ENCODE measurements at regions not wholly inside any gene's neighbourhood (a gene's known extent, or its start where the extent isn't known, plus 50 kb on each side); places are given as distances from the start of the nearest gene placed in this dataset.
"Not testable (repeated sequence)": the region's sequence is repeated elsewhere in the genome, so short reads cannot be mapped to it uniquely, and the experiment has no call there.

DNA sequence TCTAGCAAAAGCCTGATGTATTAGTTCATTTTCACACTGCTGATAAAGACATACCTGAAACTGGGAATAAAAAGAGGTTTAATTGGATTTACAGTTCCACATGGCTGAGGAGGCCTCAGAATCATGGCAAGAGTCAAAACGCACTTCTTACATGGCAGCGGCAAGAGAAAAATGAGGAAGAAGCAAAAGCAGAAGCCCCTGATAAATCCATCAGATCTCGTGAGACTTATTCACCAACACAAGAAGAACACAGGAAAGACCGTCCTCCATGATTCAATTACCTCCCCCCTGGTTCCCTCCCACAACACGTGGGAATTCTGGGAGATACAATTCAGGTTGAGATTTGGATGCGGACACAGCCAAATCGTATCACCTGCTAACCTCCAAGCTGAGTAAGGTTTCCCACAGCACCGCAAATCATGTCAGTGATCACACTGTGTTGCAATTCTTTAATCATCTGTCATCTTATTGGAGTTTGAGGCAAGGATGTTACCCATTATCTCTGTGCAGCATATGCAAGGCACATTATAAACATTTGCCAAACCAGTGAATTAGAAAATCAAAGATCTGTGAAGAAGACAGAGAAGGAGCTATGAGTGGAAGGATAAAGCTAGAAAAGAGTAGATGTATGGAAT lies 128.5 kb downstream of the ZNF281 start:
- no peak for DNase-seq

DNA sequence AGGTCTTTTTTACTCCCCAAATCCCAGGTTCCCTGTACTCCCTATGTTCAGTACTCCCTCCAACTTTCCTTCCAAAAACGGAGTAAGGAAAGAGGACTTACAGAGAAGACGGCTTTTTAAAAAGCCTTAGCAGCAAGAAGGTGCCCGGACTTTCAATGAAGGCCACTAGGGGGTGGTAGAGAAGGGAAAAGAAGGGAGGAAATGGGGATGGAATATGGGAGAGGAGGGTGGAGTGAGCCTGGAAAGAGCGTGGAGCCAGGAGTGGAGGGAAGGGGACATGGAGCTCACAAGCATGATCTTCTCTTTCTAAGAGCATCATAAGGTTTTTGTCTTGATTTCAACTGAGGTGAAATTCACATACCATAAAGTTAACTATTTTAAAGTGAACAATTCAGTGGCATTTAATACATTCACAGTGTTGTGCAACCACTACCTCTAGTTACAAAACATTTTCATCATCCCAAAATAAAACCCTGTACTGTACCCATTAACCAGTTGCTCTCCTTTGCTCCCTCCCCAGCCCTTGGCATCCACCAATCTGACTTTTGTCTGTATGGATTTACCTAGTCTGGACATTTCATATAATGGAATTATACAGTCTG lies 129.9 kb downstream of the ZNF281 start:
- peak; percentile 70 for DNase-seq

DNA sequence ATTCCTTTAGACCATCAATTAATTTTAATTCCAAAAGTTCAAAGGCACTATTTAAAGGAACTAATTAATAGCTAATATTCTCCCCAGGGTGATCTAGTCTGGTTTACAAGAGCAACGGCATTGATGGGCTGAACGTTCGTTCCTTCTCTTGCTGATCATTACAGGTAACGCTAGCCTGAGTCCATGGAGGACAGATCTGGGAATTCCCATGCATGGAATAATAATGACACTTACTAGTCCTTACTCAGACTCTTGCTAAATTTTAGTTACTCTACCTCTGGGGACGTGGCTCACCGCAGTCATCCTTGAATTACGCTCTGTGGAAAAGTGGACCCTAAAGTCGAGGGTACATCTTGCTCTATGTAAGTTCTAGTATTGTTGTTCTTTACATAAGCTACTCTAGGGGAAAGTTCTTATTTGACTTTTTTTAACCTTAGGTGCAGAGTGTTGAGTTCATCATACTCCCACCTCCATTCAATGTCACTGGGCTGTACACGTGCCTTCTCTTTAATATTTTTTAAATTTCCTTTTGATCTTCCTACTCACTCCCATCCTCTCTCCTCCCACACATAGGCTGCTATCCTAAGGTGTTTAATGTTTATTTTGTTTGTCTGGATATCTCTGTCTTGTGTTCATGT lies 133.9 kb downstream of the ZNF281 start:
- DNase-seq, result no peak

DNA sequence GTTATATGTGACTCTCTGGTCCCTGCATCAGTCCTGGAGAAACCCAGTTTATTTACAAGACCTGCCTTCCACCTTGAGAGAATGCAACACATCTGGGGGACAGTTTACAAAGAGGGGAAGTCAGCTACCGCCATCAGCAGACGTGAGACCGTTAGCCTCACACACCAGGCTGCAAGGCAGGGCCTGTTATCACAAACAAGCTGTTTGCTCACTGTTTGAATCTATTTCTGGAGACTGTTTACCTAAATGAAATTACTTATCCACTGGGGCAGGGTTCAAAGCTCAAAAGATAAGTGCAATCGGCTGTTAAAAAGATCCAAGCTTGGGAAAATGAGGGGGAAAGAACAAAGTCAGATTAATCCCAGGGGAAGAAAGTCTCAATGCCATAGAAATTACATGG lies 134.4 kb downstream of the ZNF281 start:
- DNase-seq, result no peak

DNA sequence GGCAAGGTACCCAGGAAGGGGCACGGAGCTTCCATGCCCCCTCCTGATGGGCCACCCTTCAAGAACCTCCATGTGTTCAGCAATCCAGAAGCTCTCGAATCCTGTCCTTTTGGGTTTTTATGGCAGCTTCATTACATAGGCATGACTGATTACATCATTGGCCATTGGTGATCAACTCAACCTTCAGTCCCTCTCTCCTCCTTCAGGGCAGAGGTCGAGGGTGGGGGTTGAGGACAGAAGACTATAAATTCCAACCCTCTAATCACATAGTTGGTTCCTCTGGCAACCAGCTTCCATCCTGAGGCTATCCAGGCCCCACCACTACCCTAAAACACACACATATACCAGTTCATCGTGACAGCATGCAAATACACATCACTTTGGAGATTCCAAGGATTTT lies 135.7 kb downstream of the ZNF281 start:
- DNase-seq, result peak; percentile 74

DNA sequence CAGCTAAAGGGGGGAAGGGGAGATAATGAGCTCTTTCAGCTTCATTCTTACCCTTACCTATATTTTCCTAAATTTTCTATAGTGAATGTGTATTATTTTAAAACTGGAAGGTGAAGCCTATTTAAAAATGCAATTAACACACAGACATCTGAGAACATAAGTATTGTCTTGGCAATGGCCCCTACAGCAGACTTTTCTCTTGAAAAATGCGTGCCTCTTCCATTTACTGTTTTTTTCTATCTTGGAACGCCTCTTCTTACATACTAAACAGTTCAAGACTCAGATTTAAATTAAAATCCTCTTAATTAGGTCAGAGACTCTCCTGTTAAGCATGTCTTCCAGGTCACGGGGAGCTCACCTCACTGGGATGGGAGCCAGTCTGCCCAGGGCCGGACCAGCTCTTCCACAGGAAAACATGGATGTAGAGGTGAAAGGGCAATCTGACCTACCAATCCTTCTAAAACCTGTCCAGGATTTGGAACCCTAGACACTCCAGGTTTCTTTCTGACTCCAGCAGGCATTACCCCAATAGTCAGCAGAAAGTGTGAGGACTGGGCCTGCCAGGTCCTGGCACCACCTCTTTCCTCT lies 137.3 kb downstream of the ZNF281 start:
- no peak for DNase-seq

DNA sequence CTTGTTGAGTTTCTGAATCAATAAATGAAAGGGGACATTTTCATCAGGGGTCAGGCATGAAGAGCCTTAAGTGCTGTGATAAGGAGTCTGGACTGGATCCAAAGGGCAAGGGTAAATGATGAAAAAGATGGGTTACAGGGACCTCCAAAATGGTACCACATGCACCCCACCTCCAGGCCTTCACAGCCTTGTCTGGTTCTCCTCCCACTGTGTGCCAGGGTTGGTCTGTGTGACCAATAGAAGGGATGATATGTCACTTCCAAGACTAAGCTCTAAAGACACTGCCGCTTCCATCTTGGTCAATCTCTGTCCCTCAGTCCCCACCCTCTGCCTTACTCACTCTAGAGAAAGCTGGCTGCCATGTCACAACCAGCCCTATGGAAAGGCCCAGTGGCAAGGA lies 140.6 kb downstream of the ZNF281 start:
- DNase-seq, result no peak

DNA sequence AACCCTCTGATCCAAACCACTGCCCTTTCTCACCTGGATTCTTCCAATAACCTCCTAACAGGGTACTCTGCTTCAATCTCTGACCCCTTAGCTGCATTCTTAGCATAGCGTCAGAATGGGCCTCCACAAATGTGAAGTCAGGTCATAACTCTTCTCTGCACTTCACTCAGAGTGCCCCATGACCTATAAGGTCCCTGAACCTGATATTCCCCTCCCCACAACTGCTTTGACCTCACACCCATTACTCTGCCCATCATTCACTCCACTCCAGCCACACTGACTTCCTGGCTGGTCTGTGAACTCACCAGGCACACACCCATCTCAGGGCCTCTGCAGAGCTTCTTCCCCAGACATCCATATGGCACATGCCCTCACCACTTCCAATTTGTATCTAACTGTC lies 141.9 kb downstream of the ZNF281 start:
- no peak for DNase-seq

DNA sequence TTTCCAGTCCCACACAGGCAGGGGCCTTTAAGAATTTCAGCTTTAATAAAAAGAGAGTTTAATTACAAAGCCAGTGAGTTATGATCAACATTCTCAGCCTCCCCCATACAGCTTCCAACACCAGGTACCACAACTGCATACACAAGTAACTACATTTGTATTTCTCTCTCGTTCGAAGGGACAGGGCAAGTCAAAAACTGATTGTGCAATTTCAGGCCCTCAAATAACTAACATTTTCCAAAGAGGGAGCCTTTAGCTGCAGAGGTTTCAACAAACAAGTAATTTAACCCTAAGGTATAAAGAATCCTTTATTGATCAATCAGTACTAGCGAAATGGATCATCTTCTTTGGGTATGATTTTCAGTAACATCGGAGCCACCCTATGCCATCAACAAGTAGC lies 142.4 kb downstream of the ZNF281 start:
- DNase-seq, result no peak

DNA sequence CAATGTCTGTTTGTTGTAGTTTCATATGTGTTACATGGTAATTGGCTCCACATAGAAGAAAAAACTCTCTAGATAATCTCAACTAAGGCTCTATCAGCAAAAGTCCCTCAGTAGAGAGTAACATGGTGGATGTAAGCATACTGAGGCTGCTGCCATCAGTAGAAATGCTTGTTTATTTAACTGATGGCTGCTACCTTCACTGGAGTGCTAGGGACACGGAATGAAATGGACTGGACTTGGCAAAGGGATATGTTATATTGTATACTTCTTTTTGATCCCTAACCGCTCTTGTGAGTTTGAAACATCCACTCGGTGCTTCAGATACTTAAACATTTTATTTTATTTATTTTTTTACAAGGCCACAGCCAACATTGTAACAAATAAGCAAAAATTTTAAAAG lies 143.0 kb downstream of the ZNF281 start:
- DNase-seq, result no peak

DNA sequence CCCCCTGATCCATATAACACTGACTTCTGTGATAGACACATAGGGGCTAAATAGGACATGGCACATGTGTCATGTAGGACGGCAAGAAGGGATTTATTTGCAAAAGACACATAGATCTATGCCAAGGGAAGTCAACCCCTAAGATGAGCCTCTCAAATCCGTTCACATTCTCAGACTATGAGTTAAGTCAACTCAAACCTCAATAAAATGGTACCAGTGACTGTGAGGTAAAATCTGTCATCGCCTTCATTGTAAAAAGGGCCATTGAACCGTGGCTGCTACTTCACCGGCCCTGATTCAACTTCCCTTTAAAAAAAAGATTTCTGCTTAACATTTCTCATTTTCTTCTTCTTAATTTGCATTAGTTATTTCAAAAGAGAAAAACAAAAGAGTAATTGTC lies 144.0 kb downstream of the ZNF281 start:
- DNase-seq, result no peak

DNA sequence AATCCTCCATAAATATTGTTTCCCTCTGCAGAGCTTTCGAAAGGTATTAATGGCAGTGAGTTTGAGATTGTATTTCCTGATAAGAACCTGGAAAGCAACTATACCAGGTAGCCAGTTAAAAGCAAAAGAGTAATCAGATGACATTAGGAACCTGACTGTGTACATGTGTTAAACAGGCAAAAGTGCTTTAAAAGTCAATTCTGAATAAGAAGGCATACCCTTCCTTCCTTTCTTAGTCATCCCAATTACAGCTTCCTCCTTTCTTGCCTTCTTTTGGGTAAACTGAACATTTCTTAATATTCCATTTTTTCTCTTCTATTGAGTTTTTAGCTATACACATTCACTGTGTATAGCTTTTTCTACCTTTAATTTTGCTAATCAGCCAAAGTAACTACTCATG lies 144.7 kb downstream of the ZNF281 start:
- no peak for DNase-seq

DNA sequence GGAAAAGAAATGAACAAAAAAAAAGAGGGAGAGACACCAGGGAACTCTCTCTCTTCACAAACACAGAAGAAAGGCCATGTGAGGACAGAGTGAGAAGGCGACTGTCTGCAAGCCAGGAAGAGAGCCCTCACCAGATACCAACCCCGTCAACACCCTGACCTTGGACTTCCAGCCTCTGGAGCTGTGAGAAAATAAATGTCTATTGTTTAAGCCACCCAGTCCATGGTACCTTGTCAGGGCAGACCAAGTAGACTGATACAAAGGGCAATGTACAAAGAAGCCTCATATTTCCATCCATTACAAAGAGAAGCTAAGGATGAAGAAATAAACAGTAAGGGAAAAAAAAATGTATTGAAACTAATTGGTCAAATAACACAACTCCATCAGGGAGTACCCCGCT lies 146.6 kb downstream of the ZNF281 start:
- no peak for DNase-seq

DNA sequence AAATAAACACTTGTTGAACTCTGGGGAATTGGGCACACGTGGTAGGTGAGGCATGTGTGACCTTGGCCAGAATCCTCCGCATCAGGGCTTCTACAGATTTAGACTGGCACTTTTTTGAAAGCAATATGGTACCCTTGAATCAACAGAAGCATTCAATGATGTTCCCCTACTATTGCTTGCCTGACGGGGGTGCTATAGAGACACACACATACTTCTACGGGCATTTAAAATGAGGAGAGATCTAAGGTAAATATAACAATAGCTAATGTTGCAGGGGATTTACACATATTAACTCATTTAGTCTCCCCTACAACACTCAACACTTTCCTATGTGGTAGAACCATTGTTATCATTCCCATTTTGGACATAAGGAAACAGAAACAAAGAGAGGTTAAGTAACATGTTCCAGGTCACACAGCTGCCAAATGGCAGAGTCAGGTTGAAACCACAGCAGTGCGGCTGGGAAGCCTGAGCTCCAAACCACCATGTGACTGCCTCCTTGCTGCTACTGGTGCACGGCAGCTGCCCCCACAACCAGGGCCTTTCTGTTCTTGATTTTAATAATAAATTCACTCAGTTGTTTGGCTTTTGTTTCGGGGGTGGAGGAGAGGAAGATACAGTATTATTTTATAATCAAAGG lies 147.4 kb downstream of the ZNF281 start:
- DNase-seq, result no peak

DNA sequence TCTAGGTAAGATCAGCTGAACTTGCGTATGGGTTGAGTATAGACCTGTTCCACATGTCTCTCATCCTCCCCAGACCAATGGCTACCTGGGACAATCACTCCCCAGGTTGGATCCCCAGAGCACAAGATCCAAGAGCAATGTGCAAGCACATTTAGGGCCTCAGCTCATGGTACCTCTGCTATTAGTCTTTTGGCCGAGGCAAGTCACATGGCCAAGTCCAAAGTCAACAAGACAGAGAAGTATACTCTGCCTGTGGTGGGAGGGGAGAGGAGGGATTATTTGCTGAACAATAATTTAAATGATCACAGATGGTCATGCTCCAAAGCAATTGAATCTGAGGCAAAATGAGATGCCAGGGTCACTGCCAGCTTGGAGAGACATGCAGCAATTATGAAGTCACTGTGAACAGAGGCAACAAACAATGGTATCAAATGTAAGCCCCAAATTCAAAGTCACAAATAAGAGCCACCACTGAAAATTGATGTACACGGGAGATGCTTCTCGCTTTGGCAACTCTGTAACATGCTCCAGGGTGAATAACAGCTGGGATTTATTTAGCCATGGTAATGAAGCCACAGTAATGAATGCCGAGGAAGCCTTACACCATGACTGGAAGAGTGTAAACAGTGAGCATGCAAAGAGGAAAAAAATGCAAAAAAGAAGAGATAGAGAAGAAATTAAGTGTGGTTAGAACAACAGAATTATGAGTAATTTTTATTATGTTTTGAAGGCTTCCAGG lies 149.1 kb downstream of the ZNF281 start:
- no peak for DNase-seq

DNA sequence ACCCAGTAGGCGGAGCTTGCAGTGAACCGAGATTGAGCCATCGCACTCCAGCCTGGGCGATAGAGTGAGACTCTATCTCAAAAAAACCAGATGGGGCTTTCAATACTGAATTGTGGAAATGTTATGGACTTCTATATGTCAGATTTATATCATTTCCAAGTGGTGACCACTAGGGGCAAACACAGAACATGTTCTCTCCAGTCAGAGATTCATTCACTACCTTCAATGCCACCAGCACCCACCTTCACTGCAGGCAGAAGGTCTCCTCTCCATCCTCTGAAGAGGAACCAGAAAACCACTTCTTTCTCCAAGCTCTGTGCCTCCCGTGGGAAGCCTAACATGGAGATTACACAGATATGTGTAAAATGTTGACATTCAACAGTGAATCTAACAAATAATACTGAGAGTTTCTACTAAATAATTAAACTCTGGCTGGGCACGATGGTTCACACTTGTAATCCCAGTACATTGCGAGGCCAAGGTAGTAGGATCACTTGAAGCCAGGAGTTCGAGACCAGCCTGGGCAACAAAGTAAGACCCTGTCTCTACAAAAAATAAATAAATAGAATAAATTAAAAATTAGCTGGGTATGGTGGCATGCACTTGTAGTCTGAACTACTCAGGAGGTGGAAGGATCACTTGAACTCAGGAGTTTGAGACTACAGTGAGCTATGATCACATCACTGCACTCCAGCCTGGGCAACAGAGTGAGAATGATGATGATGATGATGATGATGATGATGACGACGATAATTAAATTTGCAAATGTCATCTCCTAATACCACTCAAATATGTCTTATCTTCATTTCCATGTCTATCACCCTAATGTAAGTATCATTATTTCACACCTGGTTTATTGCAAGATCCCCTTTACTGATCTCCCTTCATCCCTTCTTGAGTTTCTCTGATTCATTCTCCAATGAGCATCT lies 151.1 kb downstream of the ZNF281 start:
- no peak for DNase-seq

DNA sequence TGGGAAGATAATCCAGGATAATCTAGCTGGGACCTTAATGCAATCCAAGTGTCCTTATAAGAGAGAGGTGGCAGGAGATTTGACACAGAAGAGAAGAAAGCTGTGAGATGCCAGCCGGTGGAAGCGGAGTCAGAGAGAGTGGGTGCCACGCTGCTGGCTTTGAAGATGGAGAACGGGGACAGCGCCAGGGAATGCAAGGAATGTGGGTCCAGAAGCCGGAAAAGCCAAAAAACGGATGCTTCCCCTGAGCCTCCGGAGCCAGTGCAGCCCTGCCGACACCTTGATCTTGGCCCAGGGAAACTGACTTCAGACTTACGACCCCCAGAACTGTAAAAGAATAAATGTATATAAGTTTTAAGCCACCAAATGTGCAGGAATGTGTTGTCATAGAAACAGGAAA lies 152.6 kb downstream of the ZNF281 start:
- no peak for DNase-seq

DNA sequence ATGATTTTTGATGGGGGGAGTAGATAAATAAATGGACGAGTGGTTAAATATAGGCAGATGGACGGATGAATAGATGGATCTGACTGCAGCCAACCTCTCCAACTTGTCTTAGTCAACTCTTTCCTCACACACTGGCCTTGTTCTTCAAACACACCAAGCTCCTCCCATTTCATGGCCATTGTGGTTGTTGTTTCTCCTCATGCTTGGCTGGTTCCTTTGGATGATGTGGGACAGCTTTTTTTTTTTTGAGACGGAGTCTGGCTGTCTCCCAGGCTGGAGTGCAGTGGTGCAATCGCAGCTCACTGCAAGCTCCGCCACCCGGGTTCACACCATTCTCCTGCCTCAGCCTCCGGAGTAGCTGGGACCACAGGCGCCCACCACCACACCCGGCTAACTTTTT lies 155.2 kb downstream of the ZNF281 start:
- DNase-seq, result not testable (repeated sequence)

DNA sequence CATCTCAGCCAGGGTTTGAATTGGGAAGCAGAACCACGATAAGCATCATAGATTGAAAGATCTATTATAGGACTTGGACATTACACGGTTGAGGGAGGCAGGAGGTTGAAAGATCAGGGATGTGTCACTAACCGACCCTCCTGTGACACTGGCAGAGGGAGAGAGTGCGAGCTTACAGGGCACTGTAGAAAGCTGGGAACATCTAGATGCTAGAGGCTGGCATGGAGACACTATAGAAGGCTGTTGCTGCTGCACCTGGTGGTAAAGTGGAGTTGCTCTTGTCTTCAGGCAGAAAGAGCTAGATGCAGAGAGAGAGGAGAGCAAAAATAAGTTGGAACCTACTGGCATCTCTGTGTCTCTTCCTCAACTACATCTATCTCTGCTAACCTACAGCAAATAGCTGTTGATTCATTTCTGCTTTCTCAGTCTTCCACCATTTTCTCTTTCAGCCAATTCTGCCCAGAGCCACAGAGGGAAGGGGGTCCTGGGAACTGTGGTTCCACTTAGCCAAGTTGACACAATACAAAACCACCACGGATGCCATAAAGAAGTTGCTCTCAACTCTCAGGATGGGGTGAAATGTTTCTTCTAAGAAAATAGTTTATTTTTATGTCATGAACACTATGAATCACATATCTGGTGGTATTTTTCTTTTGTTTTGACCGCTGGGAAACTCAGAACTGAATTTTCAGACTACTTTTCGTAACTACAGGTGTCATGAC lies 155.9 kb downstream of the ZNF281 start:
- no peak for DNase-seq

DNA sequence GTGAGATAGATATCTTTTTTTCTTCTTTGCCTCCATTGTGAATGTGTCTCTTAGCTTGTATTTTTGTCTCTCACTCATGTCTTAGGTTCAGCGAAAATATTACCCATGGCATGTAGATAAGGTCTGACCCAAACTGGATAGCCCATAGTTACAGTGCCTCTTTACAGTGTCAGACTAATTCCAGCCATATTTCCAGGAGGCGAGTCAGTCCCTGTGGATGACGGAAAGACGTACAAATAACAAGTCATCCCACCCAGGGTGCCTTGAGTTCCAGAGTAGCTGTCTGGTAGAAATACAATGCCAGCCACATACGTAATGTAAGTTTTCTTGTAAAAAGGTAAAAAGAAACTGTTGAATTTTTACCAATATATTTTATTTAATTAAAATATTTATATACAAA lies 157.3 kb downstream of the ZNF281 start:
- DNase-seq, result no peak

DNA sequence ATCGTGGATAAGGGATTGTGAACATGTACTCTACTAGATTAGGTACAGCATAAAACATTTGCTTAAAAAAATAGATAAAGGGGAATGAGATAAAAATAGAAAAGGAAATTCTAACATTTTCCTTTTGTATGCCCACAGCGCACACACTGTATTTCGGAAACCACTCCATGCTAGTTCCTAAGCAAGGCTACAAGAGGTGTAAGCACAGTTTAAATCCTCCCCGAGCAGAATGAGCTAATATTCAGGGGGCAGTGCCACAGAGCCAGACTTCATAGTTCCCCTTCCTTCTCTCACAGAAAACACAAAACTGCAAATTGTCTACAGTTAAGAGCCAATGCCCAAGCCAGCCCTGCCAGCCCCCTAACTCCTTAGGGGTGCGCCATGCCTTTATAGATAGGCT lies 159.4 kb downstream of the ZNF281 start:
- DNase-seq, result no peak

Measured in islet precursor cell (in vitro differentiated cells).